Astrocyte (in vitro differentiated cells and primary cell): ENCODE measurements at regions not wholly inside any gene's neighbourhood (a gene's known extent, or its start where the extent isn't known, plus 50 kb on each side); places are given as distances from the start of the nearest gene placed in this dataset.

Source experiments
- DNase-seq: peaks from one replicate; pipeline ENCODE4 v3.0.0-alpha.2; 2010; ENCODE audit warnings: low read depth
- FAIRE-seq: peaks from 2 replicates; lab custom pipeline; 2011; peaks lifted over from hg19 to GRCh38; lab: Jason Lieb, UNC
- H2AFZ ChIP-seq: 2 replicates; pipeline ENCODE4 v1.6.0; 2012; ENCODE audit warnings: low read depth, low read length, inconsistent platforms
- H3K27ac ChIP-seq: 2 replicates; pipeline ENCODE4 v1.5.1; 2011; ENCODE audit warnings: low read depth, low read length, inconsistent platforms
- H3K27me3 ChIP-seq: 2 replicates; pipeline ENCODE4 v1.6.0; 2011; ENCODE audit warnings: low read length, inconsistent platforms; ENCODE audit not compliant: insufficient read depth
- H3K36me3 ChIP-seq: 2 replicates; pipeline ENCODE4 v1.5.1; 2011; ENCODE audit warnings: low read length, inconsistent platforms; ENCODE audit not compliant: insufficient read depth
- H3K4me1 ChIP-seq: 2 replicates; pipeline ENCODE4 v1.5.1; 2011; ENCODE audit warnings: low read length, inconsistent platforms; ENCODE audit not compliant: insufficient read depth
- H3K4me2 ChIP-seq: 2 replicates; pipeline ENCODE4 v1.6.0; 2012; ENCODE audit warnings: low read length, inconsistent platforms
- H3K4me3 ChIP-seq: 2 replicates; pipeline ENCODE4 v1.5.1; 2011; ENCODE audit warnings: low read depth, mild to moderate bottlenecking, low read length, inconsistent platforms; ENCODE audit not compliant: insufficient read depth
- H3K79me2 ChIP-seq: 2 replicates; pipeline ENCODE4 v1.6.0; 2012; ENCODE audit warnings: mild to moderate bottlenecking, low read length, inconsistent platforms; ENCODE audit not compliant: insufficient read depth
- H3K9ac ChIP-seq: 2 replicates; pipeline ENCODE4 v1.6.0; 2012; ENCODE audit warnings: mild to moderate bottlenecking, low read length, inconsistent platforms
- H3K9me3 ChIP-seq: 2 replicates; pipeline ENCODE4 v1.5.1; 2012; ENCODE audit warnings: low read depth, mild to moderate bottlenecking, low read length, inconsistent platforms; ENCODE audit not compliant: insufficient read depth
- H4K20me1 ChIP-seq: 2 replicates; pipeline ENCODE4 v1.6.0; 2012; ENCODE audit warnings: low read length, inconsistent platforms; ENCODE audit not compliant: insufficient read depth
- H3K27ac Mint-ChIP-seq: one replicate; pipeline ENCODE4 v1.8.0; 2021; ENCODE audit warnings: mild to moderate bottlenecking, mixed read lengths; ENCODE audit not compliant: unreplicated experiment
- H3K27me3 Mint-ChIP-seq: one replicate; pipeline ENCODE4 v1.8.0; 2021; ENCODE audit warnings: low read depth, mixed read lengths; ENCODE audit not compliant: unreplicated experiment
- H3K36me3 Mint-ChIP-seq: one replicate; pipeline ENCODE4 v1.8.0; 2021; ENCODE audit warnings: low read depth, mixed read lengths; ENCODE audit not compliant: unreplicated experiment
- H3K4me1 Mint-ChIP-seq: one replicate; pipeline ENCODE4 v1.8.0; 2021; ENCODE audit warnings: low read depth, mixed read lengths; ENCODE audit not compliant: unreplicated experiment
- H3K4me3 Mint-ChIP-seq: one replicate; pipeline ENCODE4 v1.8.0; 2021; ENCODE audit warnings: mild to moderate bottlenecking, moderate library complexity, mixed read lengths; ENCODE audit not compliant: unreplicated experiment
- H3K9me3 Mint-ChIP-seq: one replicate; pipeline ENCODE4 v1.8.0; 2021; ENCODE audit warnings: mild to moderate bottlenecking, mixed read lengths; ENCODE audit not compliant: unreplicated experiment
- CTCF ChIP-seq: IDR thresholded peaks from 2 replicates; pipeline ENCODE4 v1.5.1; 2011; ENCODE audit warnings: low read depth, mild to moderate bottlenecking, inconsistent platforms, low read length, moderate library complexity; ENCODE audit not compliant: insufficient read depth
- EZH2 ChIP-seq: IDR thresholded peaks from 2 replicates; pipeline ENCODE4 v1.6.1; 2012; ENCODE audit warnings: mild to moderate bottlenecking, low read length, inconsistent platforms; ENCODE audit not compliant: insufficient read depth

GRCh38 chr5:17694914-17695313 is 60.7 kb downstream of the TAF11L14 start:
- Histone ChIP-seq H3K4me3 (no peak overlapping the region), H3K27me3 (no peaks in the 10 kb centered on the region), H4K20me1 (no peaks in the 10 kb centered on the region), H3K9me3 (no peaks in the 10 kb centered on the region), H3K9ac (no peak overlapping the region), H3K36me3 (no peaks in the 10 kb centered on the region), H3K4me1 (no peaks in the 10 kb centered on the region), H3K79me2 (no peaks in the 10 kb centered on the region), H2AFZ (no peak overlapping the region), H3K27ac (no peak overlapping the region), H3K4me2 (no peak overlapping the region)
- H3K27ac Mint-ChIP-seq, result no peak overlapping the region
- DNase-seq (no peak), FAIRE-seq (no peak)
- H3K4me1 Mint-ChIP-seq, result no peaks in the 10 kb centered on the region
- H3K4me3 Mint-ChIP-seq, result no peak overlapping the region
- H3K27me3 Mint-ChIP-seq, result peaks cover 7% of the 10 kb centered on the region
- H3K36me3 Mint-ChIP-seq, result no peaks in the 10 kb centered on the region
- TF ChIP-seq CTCF (no peak), EZH2 (no peak)
- H3K9me3 Mint-ChIP-seq, result no peaks in the 10 kb centered on the region

- no peak for TF ChIP-seq EZH2
- TF ChIP-seq CTCF, result no peak
- DNase-seq (no peak), FAIRE-seq (no peak)
- Mint-ChIP-seq H3K36me3 (no peaks in the 10 kb centered on the region), H3K9me3 (peaks cover 3% of the 10 kb centered on the region), H3K27me3 (peaks cover 7% of the 10 kb centered on the region), H3K4me3 (no peak overlapping the region), H3K27ac (no peak overlapping the region), H3K4me1 (no peaks in the 10 kb centered on the region)
- no peak overlapping the region for H3K4me2 ChIP-seq
- H4K20me1 ChIP-seq, result no peaks in the 10 kb centered on the region
- no peak overlapping the region for H3K4me3 ChIP-seq
- H3K27ac ChIP-seq, result no peak overlapping the region
- H3K9me3 ChIP-seq, result no peaks in the 10 kb centered on the region
- no peaks in the 10 kb centered on the region for H3K4me1 ChIP-seq
- no peak overlapping the region for H2AFZ ChIP-seq
- H3K36me3 ChIP-seq, result no peaks in the 10 kb centered on the region
- H3K79me2 ChIP-seq, result no peaks in the 10 kb centered on the region
- H3K9ac ChIP-seq, result no peak overlapping the region
- no peaks in the 10 kb centered on the region for H3K27me3 ChIP-seq
These were observed 62.4 kb downstream of the TAF11L14 start for GRCh38 chr5:17696627-17697026.

GRCh38 chr5:17697671-17698070 is 63.4 kb downstream of the TAF11L14 start:
- H3K4me3 Mint-ChIP-seq, result no peak overlapping the region
- Histone ChIP-seq H3K9me3 (no peaks in the 10 kb centered on the region), H3K27me3 (no peaks in the 10 kb centered on the region), H3K36me3 (no peaks in the 10 kb centered on the region), H3K27ac (no peak overlapping the region), H2AFZ (no peak overlapping the region), H3K79me2 (no peaks in the 10 kb centered on the region), H3K9ac (no peak overlapping the region), H3K4me2 (no peak overlapping the region), H3K4me3 (no peak overlapping the region), H3K4me1 (no peaks in the 10 kb centered on the region), H4K20me1 (no peaks in the 10 kb centered on the region)
- H3K27ac Mint-ChIP-seq, result no peak overlapping the region
- TF ChIP-seq EZH2, result no peak
- no peak for TF ChIP-seq CTCF
- H3K27me3 Mint-ChIP-seq, result no peaks in the 10 kb centered on the region
- DNase-seq (no peak), FAIRE-seq (no peak)
- no peaks in the 10 kb centered on the region for H3K4me1 Mint-ChIP-seq
- H3K36me3 Mint-ChIP-seq, result no peaks in the 10 kb centered on the region
- H3K9me3 Mint-ChIP-seq, result peaks cover 6% of the 10 kb centered on the region
